Upper lobe of left lung (tissue), 4 donors: ENCODE measurements at regions not wholly inside any gene's neighbourhood (a gene's known extent, or its start where the extent isn't known, plus 50 kb on each side); places are given as distances from the start of the nearest gene placed in this dataset.

Experiments used
- CTCF ChIP-seq, 6 experiments: fragments of 450-650 bp in 4 of 6; fragments of 200-600 bp in 2 of 6; sonication (generic) in 2 of 6; IDR thresholded peaks; one replicate each; pipeline ENCODE4 v1.5.1; 2016 to 2019; ENCODE audit warnings: antibody characterized with exemption in 6 of 6
- POLR2A ChIP-seq, 4 donors: fragments of 450-650 bp; IDR thresholded peaks; one replicate each; pipeline ENCODE4 v1.5.1; 2016 to 2017; ENCODE audit warnings: antibody characterized with exemption in 4 of 4, mild to moderate bottlenecking in 2 of 4
- POLR2AphosphoS5 ChIP-seq, 2 donors: sonication (generic); formaldehyde crosslinking; IDR thresholded peaks; one replicate each; pipeline ENCODE4 v1.5.1; 2017; ENCODE audit warnings: antibody characterized with exemption in 2 of 2

DNA sequence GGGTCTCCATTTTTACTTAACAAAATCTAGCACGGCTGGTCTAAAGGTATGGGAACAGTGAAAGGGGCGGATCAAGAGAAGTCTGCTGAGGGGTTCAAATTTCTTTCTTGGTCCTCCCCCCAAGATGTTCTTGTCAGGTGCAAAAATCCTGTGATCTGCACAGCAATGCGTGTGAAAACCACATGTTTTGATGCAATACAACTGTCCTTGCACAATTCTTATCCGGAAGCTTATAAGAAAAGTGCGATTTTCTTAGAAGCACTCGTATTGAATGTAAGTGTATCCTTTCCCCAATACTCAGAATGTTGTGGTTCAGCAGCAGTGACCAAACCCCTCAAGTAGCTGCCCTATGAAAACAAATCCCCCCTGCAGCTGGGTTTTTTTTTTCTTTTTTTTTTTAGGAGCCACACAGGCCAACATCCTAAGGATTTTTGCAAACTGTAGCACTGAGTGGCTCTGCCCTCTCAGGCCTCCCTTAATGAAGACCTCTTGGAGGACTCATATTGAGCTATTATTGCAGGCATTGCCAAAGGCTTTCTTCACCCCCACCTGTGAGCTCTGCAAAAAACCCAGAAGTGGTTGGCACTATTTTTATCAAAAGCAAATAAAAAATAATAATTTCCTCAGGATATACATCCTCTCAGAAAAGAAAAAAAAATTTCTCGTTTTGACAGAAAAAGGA is 151.9 kb upstream of the ITGB1 start:
- TF ChIP-seq POLR2A (IDR thresholded peaks at IDR 0.05) (no peak), POLR2AphosphoS5 (IDR thresholded peaks at IDR 0.05) (no peak), CTCF (IDR thresholded peaks at IDR 0.05) (no peak)
